Sigmoid colon (tissue), 6 donors: ENCODE measurements at regions not wholly inside any gene's neighbourhood (a gene's known extent, or its start where the extent isn't known, plus 50 kb on each side); places are given as distances from the start of the nearest gene placed in this dataset.

Experiments used
- DNase-seq: peaks from one replicate; pipeline ENCODE4 v3.0.0-alpha.2; 2019
- H3K27ac ChIP-seq, 4 donors: fragments of 200-600 bp; sonication (generic); one replicate each; pipeline ENCODE4 v1.5.1; 2016 to 2019; ENCODE audit warnings: mild to moderate bottlenecking in 1 of 4
- H3K27me3 ChIP-seq, 3 donors: fragments of 200-600 bp; sonication (generic); one replicate each; pipeline ENCODE4 v1.5.1; 2019; ENCODE audit warnings: mild to moderate bottlenecking in 1 of 3
- H3K36me3 ChIP-seq, 4 donors: fragments of 200-600 bp; sonication (generic); one replicate each; pipeline ENCODE4 v1.5.1; 2016 to 2019
- H3K4me1 ChIP-seq, 4 donors: fragments of 200-600 bp; sonication (generic); one replicate each; pipeline ENCODE4 v1.5.1; 2017 to 2019
- H3K4me3 ChIP-seq, 4 donors: fragments of 200-600 bp; sonication (generic); one replicate each; pipeline ENCODE4 v1.5.1; 2017 to 2019; ENCODE audit warnings: mild to moderate bottlenecking in 2 of 4, moderate library complexity in 1 of 4
- H3K9me3 ChIP-seq, 4 donors: fragments of 200-600 bp in 3 of 4; sonication (generic) in 3 of 4; one replicate each; pipeline versions ENCODE4 v1.5.1 to v1.6.1; 2013 to 2019
- EP300 ChIP-seq, 4 donors: sonication (generic); formaldehyde crosslinking; IDR thresholded peaks; one replicate each; pipeline ENCODE4 v1.6.1; 2017; ENCODE audit warnings: antibody characterized with exemption in 4 of 4
- POLR2A ChIP-seq, 2 donors: fragments of 450-650 bp; IDR thresholded peaks; one replicate each; pipeline ENCODE4 v1.6.1; 2016; ENCODE audit warnings: antibody characterized with exemption in 2 of 2, mild to moderate bottlenecking in 2 of 2, moderate library complexity in 2 of 2
- POLR2AphosphoS5 ChIP-seq, 4 donors: sonication (generic); formaldehyde crosslinking; IDR thresholded peaks; one replicate each; pipeline ENCODE4 v1.6.1; 2017; ENCODE audit warnings: antibody characterized with exemption in 4 of 4
- WGBS, 2 donors: extraction: QIAGEN DNeasy Blood & Tissue Kit; methylation state at CpG; one replicate each; pipeline ENCODE4 v1.1.7; 2013; 5-methylcytosine and 5-hydroxymethylcytosine counted together
- intact Hi-C: fragments of 100-400 bp; cut with DNase I; formaldehyde crosslinking; loops from one replicate; pipeline ENCODE4 v1.15.1; 2023
- TF ChIP-seq, protein P1 (sequence below), 4 experiments: fragments of 450-650 bp in 3 of 4; fragments of 200-600 bp in 1 of 4; IDR thresholded peaks; one replicate each; pipeline ENCODE4 v1.5.1; 2016 to 2019; ENCODE audit warnings: antibody characterized with exemption in 4 of 4, mild to moderate bottlenecking in 3 of 4, moderate library complexity in 2 of 4
- donor health status: healthy with polysubstance abuse.
- donor health status: healthy.

DNA sequence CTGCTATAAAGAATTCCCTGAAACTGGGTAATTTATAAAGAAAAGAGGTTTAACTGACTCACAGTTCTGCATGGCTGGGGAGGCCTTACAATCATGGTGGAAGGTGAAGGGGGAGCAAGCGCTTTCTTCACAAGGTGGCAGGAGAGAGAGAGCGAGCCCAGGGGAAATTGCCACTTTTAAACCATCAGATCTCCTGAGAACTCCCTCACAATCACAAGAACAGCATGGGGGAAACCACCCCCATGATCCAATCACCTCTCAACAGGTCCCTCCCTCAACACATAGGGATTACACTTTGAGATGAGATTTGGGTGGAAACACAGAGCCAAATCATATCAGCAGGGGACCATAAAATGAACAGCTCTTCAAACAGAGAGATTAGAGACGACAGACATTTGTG lies 198.6 kb downstream of the MAGEB5 start:
- Histone ChIP-seq H3K4me3 (no peak overlapping the region), H3K36me3 (no peaks in the 10 kb centered on the region), H3K9me3 (no peaks in the 10 kb centered on the region), H3K4me1 (no peaks in the 10 kb centered on the region), H3K27me3 (no peaks in the 10 kb centered on the region), H3K27ac (no peak overlapping the region)
- intact Hi-C loops: no loop called here
- 62 to 72% methylated on average over 3 of the region's 3 CpGs for WGBS, 2 donors
- TF ChIP-seq EP300 (IDR thresholded peaks at IDR 0.05) (no peak), POLR2A (IDR thresholded peaks at IDR 0.05) (no peak), POLR2AphosphoS5 (IDR thresholded peaks at IDR 0.05) (no peak)
- TF ChIP-seq, protein P1, sequence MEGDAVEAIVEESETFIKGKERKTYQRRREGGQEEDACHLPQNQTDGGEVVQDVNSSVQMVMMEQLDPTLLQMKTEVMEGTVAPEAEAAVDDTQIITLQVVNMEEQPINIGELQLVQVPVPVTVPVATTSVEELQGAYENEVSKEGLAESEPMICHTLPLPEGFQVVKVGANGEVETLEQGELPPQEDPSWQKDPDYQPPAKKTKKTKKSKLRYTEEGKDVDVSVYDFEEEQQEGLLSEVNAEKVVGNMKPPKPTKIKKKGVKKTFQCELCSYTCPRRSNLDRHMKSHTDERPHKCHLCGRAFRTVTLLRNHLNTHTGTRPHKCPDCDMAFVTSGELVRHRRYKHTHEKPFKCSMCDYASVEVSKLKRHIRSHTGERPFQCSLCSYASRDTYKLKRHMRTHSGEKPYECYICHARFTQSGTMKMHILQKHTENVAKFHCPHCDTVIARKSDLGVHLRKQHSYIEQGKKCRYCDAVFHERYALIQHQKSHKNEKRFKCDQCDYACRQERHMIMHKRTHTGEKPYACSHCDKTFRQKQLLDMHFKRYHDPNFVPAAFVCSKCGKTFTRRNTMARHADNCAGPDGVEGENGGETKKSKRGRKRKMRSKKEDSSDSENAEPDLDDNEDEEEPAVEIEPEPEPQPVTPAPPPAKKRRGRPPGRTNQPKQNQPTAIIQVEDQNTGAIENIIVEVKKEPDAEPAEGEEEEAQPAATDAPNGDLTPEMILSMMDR (IDR thresholded peaks at IDR 0.05): no peak
- no peak for DNase-seq

DNA sequence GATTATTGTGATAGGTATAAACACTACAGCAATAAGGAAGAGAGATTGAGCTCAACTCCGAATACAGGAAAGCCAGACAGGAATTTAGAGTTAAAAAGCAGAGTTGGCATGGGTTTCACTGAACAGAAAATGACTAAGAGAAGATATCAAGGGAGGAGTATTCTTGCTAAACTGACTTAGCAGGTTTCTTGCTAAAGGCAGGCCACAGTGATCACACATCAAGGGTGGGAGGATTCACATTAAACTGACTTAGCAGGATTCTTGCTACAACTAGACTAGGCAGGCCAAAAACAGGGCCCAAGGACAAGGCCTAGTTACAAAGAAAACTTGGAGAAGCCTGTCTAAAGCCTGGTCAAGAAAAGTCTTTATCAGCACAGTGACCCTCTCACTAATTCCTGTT lies 195.1 kb downstream of the MAGEB5 start:
- H3K4me3 ChIP-seq: no peak overlapping the region
- H3K9me3 ChIP-seq: no peaks in the 10 kb centered on the region
- no peak for DNase-seq
- H3K36me3 ChIP-seq: no peaks in the 10 kb centered on the region
- intact Hi-C loops: no loop called here
- H3K27me3 ChIP-seq: no peaks in the 10 kb centered on the region
- no peak overlapping the region for H3K27ac ChIP-seq
- 51 to 54% methylated on average over 1 of the region's 1 CpG for WGBS, 2 donors
- no peaks in the 10 kb centered on the region for H3K4me1 ChIP-seq
- no peak for TF ChIP-seq POLR2AphosphoS5 (IDR thresholded peaks at IDR 0.05)
- TF ChIP-seq, protein P1 (IDR thresholded peaks at IDR 0.05): no peak
- TF ChIP-seq POLR2A (IDR thresholded peaks at IDR 0.05): no peak
- TF ChIP-seq EP300 (IDR thresholded peaks at IDR 0.05): no peak

DNA sequence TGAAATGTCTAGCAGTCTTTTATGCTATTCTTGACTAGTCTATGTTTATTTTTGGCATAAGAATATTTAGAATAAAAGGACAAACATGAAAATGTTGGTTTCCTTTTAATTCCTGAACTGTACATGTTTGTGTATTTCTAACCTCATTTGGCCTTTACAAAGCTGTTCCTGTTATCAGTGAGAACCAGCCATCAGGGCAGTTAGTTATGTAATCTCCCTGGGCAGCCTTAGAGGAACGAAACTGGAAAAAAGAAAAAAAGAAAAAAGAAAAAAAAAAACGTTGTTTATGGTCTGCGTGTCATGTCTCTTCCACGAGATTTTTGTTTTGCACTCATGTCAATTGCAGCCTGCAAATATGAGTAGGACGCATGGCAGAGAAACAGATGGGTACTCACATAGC lies 193.7 kb downstream of the MAGEB5 start:
- no peak for DNase-seq
- 38 to 55% methylated on average over 5 of the region's 5 CpGs for WGBS, 2 donors
- Histone ChIP-seq H3K4me3 (no peak overlapping the region), H3K27me3 (no peaks in the 10 kb centered on the region), H3K9me3 (no peaks in the 10 kb centered on the region), H3K36me3 (no peaks in the 10 kb centered on the region), H3K4me1 (no peaks in the 10 kb centered on the region), H3K27ac (no peak overlapping the region)
- intact Hi-C loops: no loop called here
- no peak for TF ChIP-seq POLR2A (IDR thresholded peaks at IDR 0.05)

DNA sequence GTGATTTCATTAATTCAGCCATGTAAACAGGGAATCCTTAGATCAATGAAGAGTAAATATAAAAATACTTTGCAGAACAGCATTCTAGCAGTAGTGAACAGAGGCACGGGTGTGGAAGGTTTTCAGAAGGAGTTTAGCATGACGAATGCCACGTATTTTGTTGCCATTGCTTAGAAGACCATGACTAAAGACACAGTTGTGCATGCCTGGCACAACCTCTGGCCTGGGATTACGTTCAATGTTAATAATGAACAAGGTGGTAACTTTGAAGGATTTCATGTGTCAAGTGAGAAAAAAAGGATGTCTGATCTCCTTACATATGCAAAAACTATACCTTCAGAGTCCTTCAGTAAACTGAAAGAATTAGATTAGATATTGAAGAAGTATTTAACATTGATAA lies 171.9 kb downstream of the MAGEB5 start:
- no peaks in the 10 kb centered on the region for H3K9me3 ChIP-seq
- H3K27ac ChIP-seq: no peak overlapping the region
- no peaks in the 10 kb centered on the region for H3K27me3 ChIP-seq
- intact Hi-C loops: no loop called here
- H3K4me1 ChIP-seq: no peaks in the 10 kb centered on the region
- no peak overlapping the region for H3K4me3 ChIP-seq
- WGBS, 2 donors: 74 to 81% methylated on average over 4 of the region's 4 CpGs
- TF ChIP-seq, protein P1 (IDR thresholded peaks at IDR 0.05): no peak
- TF ChIP-seq EP300 (IDR thresholded peaks at IDR 0.05): no peak
- TF ChIP-seq POLR2AphosphoS5 (IDR thresholded peaks at IDR 0.05): no peak
- no peak for TF ChIP-seq POLR2A (IDR thresholded peaks at IDR 0.05)
- H3K36me3 ChIP-seq: no peaks in the 10 kb centered on the region
- no peak for DNase-seq

DNA sequence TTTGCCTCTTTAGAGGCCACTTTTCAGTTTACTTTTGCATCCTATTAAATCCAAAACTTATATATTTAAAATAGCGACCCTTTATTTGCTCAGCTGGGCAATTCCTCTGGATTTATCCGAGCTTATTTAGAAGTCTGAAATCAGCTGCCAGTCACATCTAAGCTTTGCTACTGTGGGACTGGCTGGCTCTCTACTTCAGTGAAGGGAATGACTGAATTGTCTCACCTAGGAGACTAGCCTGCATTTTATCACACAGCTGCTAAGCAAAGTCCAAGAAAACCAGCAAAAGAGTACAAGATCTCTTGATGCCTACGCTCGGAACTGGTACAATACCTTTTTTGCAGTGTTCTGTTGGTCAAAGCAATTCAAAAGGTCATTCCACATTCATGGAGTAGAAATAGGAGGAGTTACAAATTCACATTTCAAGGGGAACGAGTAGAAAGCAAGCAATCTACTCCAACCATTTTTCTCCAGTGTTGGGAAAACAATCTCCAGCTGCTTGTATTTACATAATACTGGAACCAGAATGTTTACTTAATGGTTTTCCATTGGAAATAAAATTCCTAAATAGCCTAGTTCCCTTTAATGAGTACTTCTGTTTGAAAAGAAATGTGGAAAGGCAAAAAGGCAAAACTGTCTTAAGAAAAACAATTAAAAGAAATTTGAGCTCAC lies 160.2 kb downstream of the MAGEB5 start:
- H3K4me1 ChIP-seq: no peaks in the 10 kb centered on the region
- intact Hi-C loops: no loop called here
- no peaks in the 10 kb centered on the region for H3K9me3 ChIP-seq
- TF ChIP-seq POLR2A (IDR thresholded peaks at IDR 0.05): no peak
- TF ChIP-seq, protein P1 (IDR thresholded peaks at IDR 0.05): no peak
- no peak for TF ChIP-seq POLR2AphosphoS5 (IDR thresholded peaks at IDR 0.05)
- no peak for TF ChIP-seq EP300 (IDR thresholded peaks at IDR 0.05)
- no peak for DNase-seq
- H3K36me3 ChIP-seq: no peaks in the 10 kb centered on the region
- whole genome bisulfite sequencing, 2 donors: 41 to 60% methylated on average over 5 of the region's 5 CpGs
- H3K27me3 ChIP-seq: no peaks in the 10 kb centered on the region
- H3K4me3 ChIP-seq: no peak overlapping the region
- no peak overlapping the region for H3K27ac ChIP-seq
